RWPE2 (cell line): ENCODE measurements at regions not wholly inside any gene's neighbourhood (a gene's known extent, or its start where the extent isn't known, plus 50 kb on each side); places are given as distances from the start of the nearest gene placed in this dataset.

Experiments
- ATAC-seq: fragments of 200-7000 bp; cut with Tn5 transposase; 3 replicates; pipeline ENCODE4 v1.9.1; 2021; ENCODE audit warnings: low read depth
- DNase-seq: peaks from one replicate; pipeline ENCODE4 v3.0.0-alpha.2; 2020; ENCODE audit warnings: low spot score
- H3K27ac ChIP-seq: fragments of 450-650 bp; 2 replicates; pipeline ENCODE4 v1.5.1; 2017; ENCODE audit warnings: mild to moderate bottlenecking; ENCODE audit not compliant: poor library complexity, severe bottlenecking
- H3K27me3 ChIP-seq: fragments of 250-450 bp; sonication (Bioruptor Pico); 2 replicates; pipeline ENCODE4 v1.5.1; 2021; ENCODE audit warnings: mild to moderate bottlenecking, moderate library complexity; ENCODE audit not compliant: insufficient read depth, poor library complexity, severe bottlenecking
- H3K36me3 ChIP-seq: fragments of 250-450 bp; sonication (Bioruptor Pico); 2 replicates; pipeline ENCODE4 v1.5.1; 2020; ENCODE audit warnings: low read depth, mild to moderate bottlenecking, moderate library complexity
- H3K4me1 ChIP-seq: fragments of 250-450 bp; sonication (Bioruptor Pico); 2 replicates; pipeline ENCODE4 v1.5.1; 2021; ENCODE audit warnings: mild to moderate bottlenecking, moderate library complexity; ENCODE audit not compliant: insufficient read depth, poor library complexity, severe bottlenecking
- H3K4me3 ChIP-seq: fragments of 250-450 bp; sonication (Bioruptor Pico); 2 replicates; pipeline ENCODE4 v1.5.1; 2021; ENCODE audit warnings: mild to moderate bottlenecking, moderate library complexity; ENCODE audit not compliant: severe bottlenecking
- H3K9me3 ChIP-seq: fragments of 250-450 bp; sonication (Bioruptor Pico); 2 replicates; pipeline ENCODE4 v1.5.1; 2021; ENCODE audit warnings: mild to moderate bottlenecking, moderate library complexity; ENCODE audit not compliant: severe bottlenecking
- CTCF ChIP-seq: fragments of 450-650 bp; IDR thresholded peaks from one replicate; pipeline ENCODE4 v1.5.1; 2017; ENCODE audit warnings: mild to moderate bottlenecking, moderate library complexity; ENCODE audit not compliant: poor library complexity, severe bottlenecking

GRCh38 chr2:21270083-21270491 is 146.3 kb downstream of the TDRD15 start:
- H3K36me3 ChIP-seq: no peaks in the 10 kb centered on the region
- TF ChIP-seq CTCF: no peak
- ATAC-seq (no peak), DNase-seq (no peak)
- H3K4me1 ChIP-seq: no peaks in the 10 kb centered on the region
- H3K27me3 ChIP-seq: no peaks in the 10 kb centered on the region
- H3K4me3 ChIP-seq: no peak overlapping the region
- H3K9me3 ChIP-seq: no peaks in the 10 kb centered on the region
- no peak overlapping the region for H3K27ac ChIP-seq

DNA sequence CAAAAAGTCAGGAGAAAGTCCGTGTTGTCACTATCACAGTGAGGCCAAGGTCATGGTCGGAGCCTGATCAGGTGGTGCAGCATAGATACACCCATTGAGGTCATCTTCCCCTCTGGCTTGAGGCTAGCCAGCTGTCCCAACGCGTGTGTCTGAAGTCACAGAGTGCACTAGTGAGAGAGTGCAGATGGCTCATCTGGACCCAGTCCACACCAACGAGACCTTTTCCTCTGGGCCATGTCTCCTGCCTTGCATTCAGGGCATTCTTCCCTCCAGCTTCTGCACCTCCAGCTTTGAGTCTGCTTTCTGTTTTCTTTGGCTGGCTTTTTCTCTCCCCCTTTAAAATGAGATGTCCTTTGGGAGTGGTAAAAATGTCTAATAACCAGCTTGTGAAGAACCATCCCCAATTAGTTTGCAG is 146.9 kb downstream of the TDRD15 start:
- no peaks in the 10 kb centered on the region for H3K4me1 ChIP-seq
- H3K36me3 ChIP-seq: no peaks in the 10 kb centered on the region
- H3K27ac ChIP-seq: no peak overlapping the region
- DNase-seq (no peak), ATAC-seq (no peak)
- H3K27me3 ChIP-seq: no peaks in the 10 kb centered on the region
- H3K4me3 ChIP-seq: no peak overlapping the region
- no peaks in the 10 kb centered on the region for H3K9me3 ChIP-seq
- TF ChIP-seq CTCF: no peak

- Histone ChIP-seq H3K9me3 (no peaks in the 10 kb centered on the region), H3K4me1 (no peaks in the 10 kb centered on the region), H3K27ac (no peak overlapping the region), H3K36me3 (no peaks in the 10 kb centered on the region), H3K4me3 (no peak overlapping the region), H3K27me3 (no peaks in the 10 kb centered on the region)
- no peak for ATAC-seq
- no peak for DNase-seq
- no peak for TF ChIP-seq CTCF
These were observed 152.4 kb downstream of the TDRD15 start for GRCh38 chr2:21276163-21276562.

DNA sequence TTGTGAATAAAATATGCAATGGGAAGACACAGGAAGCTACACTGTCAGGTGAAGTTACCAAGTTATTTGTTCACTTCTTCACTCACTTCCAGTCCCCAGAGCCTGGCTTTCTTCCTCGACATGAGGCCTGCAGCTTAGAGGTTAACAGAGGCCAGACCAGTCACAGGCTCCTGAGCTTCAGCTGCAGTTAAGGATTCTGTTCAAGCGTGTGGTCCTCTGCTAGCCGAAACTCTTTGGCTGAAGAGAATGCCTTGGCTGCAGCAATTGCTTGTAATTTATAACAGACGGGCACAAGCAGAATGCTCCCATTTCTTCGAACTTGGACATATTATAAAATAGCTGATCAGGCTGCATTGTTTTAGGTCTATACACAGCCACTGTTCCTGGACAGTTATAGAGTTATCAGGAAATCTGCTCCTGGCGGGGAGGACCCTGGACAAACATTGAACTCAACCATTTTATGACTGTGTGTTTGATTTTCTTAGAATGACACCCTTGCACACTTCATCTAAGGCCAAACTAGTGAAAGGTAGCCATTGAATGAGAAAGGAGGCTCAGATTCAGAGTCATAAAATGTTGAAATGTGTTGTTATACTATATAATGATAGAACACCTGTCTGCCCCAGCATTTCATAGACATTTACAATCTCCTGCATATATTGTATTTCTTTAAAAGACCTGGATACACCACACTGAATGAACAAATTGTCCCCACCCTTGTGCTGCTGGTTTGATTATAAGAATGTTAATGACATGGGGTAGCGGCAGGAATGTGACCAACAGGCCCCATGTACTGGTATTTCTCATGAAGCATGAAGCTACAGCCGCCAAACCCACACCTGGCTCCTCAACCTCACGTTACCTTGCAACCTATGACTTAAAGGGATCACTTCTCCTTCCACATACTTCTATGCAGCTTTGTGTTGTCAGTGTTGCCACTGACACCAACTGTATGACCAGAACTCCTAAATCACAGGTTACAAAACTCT is 153.6 kb downstream of the TDRD15 start:
- no peaks in the 10 kb centered on the region for H3K9me3 ChIP-seq
- no peaks in the 10 kb centered on the region for H3K4me1 ChIP-seq
- no peak for TF ChIP-seq CTCF
- no peak for ATAC-seq
- no peak overlapping the region for H3K4me3 ChIP-seq
- H3K27me3 ChIP-seq: no peaks in the 10 kb centered on the region
- no peak for DNase-seq
- no peaks in the 10 kb centered on the region for H3K36me3 ChIP-seq
- no peak overlapping the region for H3K27ac ChIP-seq

DNA sequence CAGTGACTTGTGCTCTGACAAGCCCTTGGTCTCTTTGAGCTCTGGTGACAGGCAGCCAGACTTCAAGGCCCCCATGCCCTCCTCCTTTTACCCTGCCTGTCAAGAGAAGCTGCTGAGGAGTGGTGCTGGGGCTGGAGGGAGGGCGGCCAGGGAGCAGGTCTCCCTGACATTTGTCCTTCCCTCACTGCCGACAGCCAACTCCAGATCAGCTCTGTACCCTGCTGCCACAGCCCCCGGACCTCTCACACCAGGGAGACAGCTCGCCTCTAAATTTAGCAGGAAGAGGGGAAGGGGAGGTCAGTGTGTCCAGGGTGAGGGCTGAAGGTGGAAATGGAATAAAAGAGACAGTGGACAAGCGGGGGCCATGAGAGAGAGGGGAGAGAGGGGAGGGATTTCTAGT is 155.8 kb downstream of the TDRD15 start:
- Histone ChIP-seq H3K27ac (no peak overlapping the region), H3K4me3 (no peak overlapping the region), H3K27me3 (no peaks in the 10 kb centered on the region), H3K36me3 (no peaks in the 10 kb centered on the region), H3K9me3 (no peaks in the 10 kb centered on the region), H3K4me1 (no peaks in the 10 kb centered on the region)
- DNase-seq (no peak), ATAC-seq (no peak)
- no peak for TF ChIP-seq CTCF
